ENCODE measurements at regions not wholly inside any gene's neighbourhood (a gene's known extent, or its start where the extent isn't known, plus 50 kb on each side); places are given as distances from the start of the nearest gene placed in this dataset.

DNA sequence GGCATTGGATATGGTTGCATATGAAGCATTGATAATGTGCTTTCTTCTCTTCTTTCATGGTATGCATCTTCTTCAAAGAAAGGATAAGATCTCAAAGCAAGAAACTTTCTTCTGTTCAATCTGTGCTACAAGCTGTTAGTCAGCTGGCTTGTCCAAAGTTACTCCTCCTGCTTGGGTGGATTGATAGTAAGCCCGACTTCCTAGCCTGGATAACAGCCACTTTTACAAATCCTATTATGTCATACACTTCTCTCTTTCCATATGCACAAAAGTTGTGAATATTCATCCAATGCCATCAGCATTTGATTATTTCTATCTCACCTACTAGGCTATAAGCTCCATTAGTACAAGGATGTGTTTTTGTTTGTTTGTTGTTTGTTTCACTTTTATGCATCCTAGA lies 891.0 kb upstream of the SORCS1 start:
- TF ChIP-seq, protein P1, sequence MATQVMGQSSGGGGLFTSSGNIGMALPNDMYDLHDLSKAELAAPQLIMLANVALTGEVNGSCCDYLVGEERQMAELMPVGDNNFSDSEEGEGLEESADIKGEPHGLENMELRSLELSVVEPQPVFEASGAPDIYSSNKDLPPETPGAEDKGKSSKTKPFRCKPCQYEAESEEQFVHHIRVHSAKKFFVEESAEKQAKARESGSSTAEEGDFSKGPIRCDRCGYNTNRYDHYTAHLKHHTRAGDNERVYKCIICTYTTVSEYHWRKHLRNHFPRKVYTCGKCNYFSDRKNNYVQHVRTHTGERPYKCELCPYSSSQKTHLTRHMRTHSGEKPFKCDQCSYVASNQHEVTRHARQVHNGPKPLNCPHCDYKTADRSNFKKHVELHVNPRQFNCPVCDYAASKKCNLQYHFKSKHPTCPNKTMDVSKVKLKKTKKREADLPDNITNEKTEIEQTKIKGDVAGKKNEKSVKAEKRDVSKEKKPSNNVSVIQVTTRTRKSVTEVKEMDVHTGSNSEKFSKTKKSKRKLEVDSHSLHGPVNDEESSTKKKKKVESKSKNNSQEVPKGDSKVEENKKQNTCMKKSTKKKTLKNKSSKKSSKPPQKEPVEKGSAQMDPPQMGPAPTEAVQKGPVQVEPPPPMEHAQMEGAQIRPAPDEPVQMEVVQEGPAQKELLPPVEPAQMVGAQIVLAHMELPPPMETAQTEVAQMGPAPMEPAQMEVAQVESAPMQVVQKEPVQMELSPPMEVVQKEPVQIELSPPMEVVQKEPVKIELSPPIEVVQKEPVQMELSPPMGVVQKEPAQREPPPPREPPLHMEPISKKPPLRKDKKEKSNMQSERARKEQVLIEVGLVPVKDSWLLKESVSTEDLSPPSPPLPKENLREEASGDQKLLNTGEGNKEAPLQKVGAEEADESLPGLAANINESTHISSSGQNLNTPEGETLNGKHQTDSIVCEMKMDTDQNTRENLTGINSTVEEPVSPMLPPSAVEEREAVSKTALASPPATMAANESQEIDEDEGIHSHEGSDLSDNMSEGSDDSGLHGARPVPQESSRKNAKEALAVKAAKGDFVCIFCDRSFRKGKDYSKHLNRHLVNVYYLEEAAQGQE (IDR thresholded peaks at IDR 0.05; ENCODE audit: insufficient read depth in 1 of 2, low read depth in 2 of 2, low read length in 1 of 2): no peak
- TF ChIP-seq SIN3A (IDR thresholded peaks at IDR 0.05; ENCODE audit: borderline replicate concordance, insufficient read depth, low read depth, low read length) (no peak), POLR2AphosphoS5 (IDR thresholded peaks at IDR 0.05; ENCODE audit: low read depth, low read length) (no peak), TCF7L2 (IDR thresholded peaks at IDR 0.05; ENCODE audit: low read depth, low read length) (no peak)
- TF ChIP-seq, protein P2, sequence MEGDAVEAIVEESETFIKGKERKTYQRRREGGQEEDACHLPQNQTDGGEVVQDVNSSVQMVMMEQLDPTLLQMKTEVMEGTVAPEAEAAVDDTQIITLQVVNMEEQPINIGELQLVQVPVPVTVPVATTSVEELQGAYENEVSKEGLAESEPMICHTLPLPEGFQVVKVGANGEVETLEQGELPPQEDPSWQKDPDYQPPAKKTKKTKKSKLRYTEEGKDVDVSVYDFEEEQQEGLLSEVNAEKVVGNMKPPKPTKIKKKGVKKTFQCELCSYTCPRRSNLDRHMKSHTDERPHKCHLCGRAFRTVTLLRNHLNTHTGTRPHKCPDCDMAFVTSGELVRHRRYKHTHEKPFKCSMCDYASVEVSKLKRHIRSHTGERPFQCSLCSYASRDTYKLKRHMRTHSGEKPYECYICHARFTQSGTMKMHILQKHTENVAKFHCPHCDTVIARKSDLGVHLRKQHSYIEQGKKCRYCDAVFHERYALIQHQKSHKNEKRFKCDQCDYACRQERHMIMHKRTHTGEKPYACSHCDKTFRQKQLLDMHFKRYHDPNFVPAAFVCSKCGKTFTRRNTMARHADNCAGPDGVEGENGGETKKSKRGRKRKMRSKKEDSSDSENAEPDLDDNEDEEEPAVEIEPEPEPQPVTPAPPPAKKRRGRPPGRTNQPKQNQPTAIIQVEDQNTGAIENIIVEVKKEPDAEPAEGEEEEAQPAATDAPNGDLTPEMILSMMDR (IDR thresholded peaks at IDR 0.05): no peak
- BruUV-seq (replicated peaks): no TSS peak
- ATAC-seq (no peak), DNase-seq (ENCODE audit: low read depth, low spot score) (no peak)
- in situ Hi-C loops (cut with HindIII; ENCODE audit: low pct_unique_long_range_greater_than_20kb, low sequenced_read_pairs) (no loop called here), intact Hi-C loops (cut with micrococcal nuclease; ENCODE audit: unreplicated experiment) (no loop called here)
- H3K4me3 ChIP-seq (ENCODE audit: low read depth in 2 of 2, low read length in 2 of 2): no peak overlapping the region
- H3K36me3 ChIP-seq (ENCODE audit: control insufficient read depth, insufficient read depth, low read length): no peaks in the 10 kb centered on the region
- H3K27me3 ChIP-seq (ENCODE audit: control insufficient read depth, insufficient read depth, low read length): no peaks in the 10 kb centered on the region
- no peaks in the 10 kb centered on the region for H3K9me3 ChIP-seq (ENCODE audit: control insufficient read depth, insufficient read depth, low read depth, low read length)
- ChIA-PET CTCF (no interaction called here), POLR2A (no interaction called here)
- H3K27ac ChIP-seq (ENCODE audit: low read length): no peak overlapping the region
- H3K4me1 ChIP-seq (ENCODE audit: control insufficient read depth, insufficient read depth, low read length): no peaks in the 10 kb centered on the region

DNA sequence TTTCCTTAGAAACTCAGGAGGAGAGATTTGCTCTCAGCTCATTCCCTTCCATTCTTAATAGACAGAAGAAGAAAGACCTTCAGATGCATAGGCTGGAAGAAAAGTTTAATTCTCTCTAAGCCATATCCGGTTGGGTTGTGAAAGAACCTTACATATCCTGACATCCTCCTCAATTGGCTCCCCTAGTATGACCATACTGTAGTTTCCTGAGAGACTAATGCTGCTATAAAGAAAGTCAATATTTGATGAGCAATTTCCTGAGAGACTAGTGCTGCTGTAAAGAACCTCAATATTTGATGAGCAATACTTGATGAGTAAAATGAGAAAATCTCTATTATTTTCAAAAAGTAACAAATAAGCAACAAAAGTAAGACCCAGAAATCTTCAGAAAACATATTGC lies 888.5 kb upstream of the SORCS1 start:
- no peaks in the 10 kb centered on the region for H3K27me3 ChIP-seq (ENCODE audit: control insufficient read depth, insufficient read depth, low read length)
- TF ChIP-seq, protein P1 (IDR thresholded peaks at IDR 0.05; ENCODE audit: insufficient read depth in 1 of 2, low read depth in 2 of 2, low read length in 1 of 2): no peak
- TF ChIP-seq, protein P2 (IDR thresholded peaks at IDR 0.05): no peak
- TF ChIP-seq SIN3A (IDR thresholded peaks at IDR 0.05; ENCODE audit: borderline replicate concordance, insufficient read depth, low read depth, low read length) (no peak), TCF7L2 (IDR thresholded peaks at IDR 0.05; ENCODE audit: low read depth, low read length) (no peak)
- ChIA-PET CTCF (no interaction called here), POLR2A (no interaction called here)
- no peaks in the 10 kb centered on the region for H3K36me3 ChIP-seq (ENCODE audit: control insufficient read depth, insufficient read depth, low read length)
- no peak overlapping the region for H3K4me3 ChIP-seq (ENCODE audit: low read depth in 2 of 2, low read length in 2 of 2)
- no peaks in the 10 kb centered on the region for H3K9me3 ChIP-seq (ENCODE audit: control insufficient read depth, insufficient read depth, low read depth, low read length)
- H3K27ac ChIP-seq (ENCODE audit: low read length): no peak overlapping the region
- intact Hi-C loops (cut with micrococcal nuclease; ENCODE audit: unreplicated experiment): no loop called here
- in situ Hi-C loops (cut with HindIII; ENCODE audit: low pct_unique_long_range_greater_than_20kb, low sequenced_read_pairs): no loop called here
- DNase-seq (ENCODE audit: low read depth, low spot score) (no peak), ATAC-seq (no peak)
- no peaks in the 10 kb centered on the region for H3K4me1 ChIP-seq (ENCODE audit: control insufficient read depth, insufficient read depth, low read length)
- BruUV-seq (replicated peaks): no TSS peak

All from Panc1 (cell line).